ENCODE measurements at regions not wholly inside any gene's neighbourhood (a gene's known extent, or its start where the extent isn't known, plus 50 kb on each side); places are given as distances from the start of the nearest gene placed in this dataset.

- TF ChIP-seq EZH2 (IDR thresholded peaks at IDR 0.05; ENCODE audit: low read length) (no peak), CTCF (optimal IDR thresholded peaks at IDR 0.05 in 1 of 3, IDR thresholded peaks at IDR 0.05 in 1 of 3, conservative IDR thresholded peaks at IDR 0.05 in 1 of 3; ENCODE audit: extremely low read depth in 1 of 3, insufficient read depth in 2 of 3, low read length in 3 of 3) (no peak)
These were observed 64.1 kb upstream of the BEND6 start for GRCh38 chr6:56890683-56891429.
